ENCODE measurements at regions not wholly inside any gene's neighbourhood (a gene's known extent, or its start where the extent isn't known, plus 50 kb on each side); places are given as distances from the start of the nearest gene placed in this dataset.

- Mint-ChIP-seq H3K36me3 (ENCODE audit: low read depth) (peaks cover 3% of the 10 kb centered on the region; the same call in 1 of the 3 replicates), H3K4me3 (no peak overlapping the region), H3K27ac (no peak overlapping the region), H3K27me3 (ENCODE audit: insufficient read depth, low read depth, poor library complexity) (peaks cover 2% of the 10 kb centered on the region), H3K9me3 (peaks cover 14% of the 10 kb centered on the region; the same call in 2 of the 3 replicates), H3K4me1 (no peaks in the 10 kb centered on the region)
- H3K27ac ChIP-seq (ENCODE audit: low read depth) = no peak overlapping the region
- no peak for DNase-seq (ENCODE audit: low spot score)
- H3K4me1 ChIP-seq (ENCODE audit: insufficient read depth) = no peaks in the 10 kb centered on the region
- no peak for TF ChIP-seq EZH2phosphoT487 (IDR thresholded peaks at IDR 0.05; ENCODE audit: unreplicated experiment)
- TF ChIP-seq ZNF462 (CRISPR knock-in tag; IDR thresholded peaks at IDR 0.05) = no peak
- no peak for TF ChIP-seq REST (IDR thresholded peaks at IDR 0.05; ENCODE audit: unreplicated experiment)
- TF ChIP-seq NANOG (IDR thresholded peaks at IDR 0.05; ENCODE audit: borderline replicate concordance) = no peak
- TF ChIP-seq CTCF (conservative IDR thresholded peaks at IDR 0.05; ENCODE audit: low read depth in 2 of 2) = no peak
- no peak for TF ChIP-seq ZNF331 (CRISPR knock-in tag; IDR thresholded peaks at IDR 0.05; ENCODE audit: low read depth)
- no peak for TF ChIP-seq EZH2 (IDR thresholded peaks at IDR 0.05; ENCODE audit: low read depth, unreplicated experiment)
- no peak for TF ChIP-seq STAT1 (IDR thresholded peaks at IDR 0.05; ENCODE audit: unreplicated experiment)
- no peak for TF ChIP-seq ETS1 (IDR thresholded peaks at IDR 0.05)
- no peak for TF ChIP-seq ZNF114 (CRISPR knock-in tag; IDR thresholded peaks at IDR 0.05)
- TF ChIP-seq JUNB (IDR thresholded peaks at IDR 0.05; ENCODE audit: unreplicated experiment) = no peak
- no peak for TF ChIP-seq POLR2AphosphoS5 (IDR thresholded peaks at IDR 0.05; ENCODE audit: low read depth)
- no peak overlapping the region for H3K4me3 ChIP-seq
- H4K20me1 ChIP-seq (replicated peaks; ENCODE audit: insufficient read depth) = no peaks in the 10 kb centered on the region
- ATAC-seq = no peak
- H3K27me3 ChIP-seq (ENCODE audit: insufficient read depth) = no peaks in the 10 kb centered on the region
- no peak overlapping the region for H3K4me2 ChIP-seq
- no peaks in the 10 kb centered on the region for H3K36me3 ChIP-seq (ENCODE audit: insufficient read depth)
- H3F3A ChIP-seq (replicated peaks; ENCODE audit: low read depth) = no peaks in the 10 kb centered on the region
- H2AFZ ChIP-seq = no peak overlapping the region
- H3K9me2 ChIP-seq (ENCODE audit: insufficient read depth) = no peaks in the 10 kb centered on the region
- H3K79me2 ChIP-seq (replicated peaks; ENCODE audit: insufficient read depth) = no peaks in the 10 kb centered on the region
Observed at GRCh38 chr5:27855491-27855890, 817.1 kb upstream of the CDH9 start.

Measured in GM23338 (cell line).